B cell (primary cell): ENCODE measurements at regions not wholly inside any gene's neighbourhood (a gene's known extent, or its start where the extent isn't known, plus 50 kb on each side); places are given as distances from the start of the nearest gene placed in this dataset.

Source experiments
- CTCF ChIP-seq: fragments of 200-600 bp; IDR thresholded peaks from one replicate; pipeline ENCODE4 v1.8.0; 2022; ENCODE audit warnings: antibody characterized with exemption, mild to moderate bottlenecking
- EZH2 ChIP-seq: IDR thresholded peaks from 2 replicates; pipeline ENCODE4 v1.6.1; 2012; ENCODE audit warnings: borderline replicate concordance, low read depth, mild to moderate bottlenecking, moderate library complexity, low read length; ENCODE audit not compliant: insufficient read depth, poor library complexity, severe bottlenecking

GRCh38 chr3:144033863-144034262 lies 62.2 kb downstream of the DIPK2A start:
- TF ChIP-seq CTCF (no peak), EZH2 (no peak)
